Smooth muscle cell (in vitro differentiated cells): ENCODE measurements at regions not wholly inside any gene's neighbourhood (a gene's known extent, or its start where the extent isn't known, plus 50 kb on each side); places are given as distances from the start of the nearest gene placed in this dataset.

Source experiments
- DNase-seq: peaks from one replicate; lab custom pipeline; 2025; ENCODE audit not compliant: unreplicated experiment; lab: John Stamatoyannopoulos, UW
- H2AFZ ChIP-seq: fragments of 200-600 bp; sonication (generic); 2 replicates; pipeline ENCODE4 v1.6.0; 2016; ENCODE audit warnings: antibody characterized with exemption, low read depth, mild to moderate bottlenecking
- H3F3A ChIP-seq: fragments of 200-600 bp; sonication (generic); 2 replicates; pipeline ENCODE4 v1.6.0; 2017; ENCODE audit warnings: antibody characterized with exemption, low read depth
- H3K27ac ChIP-seq: fragments of 200-600 bp; sonication (generic); 2 replicates; pipeline ENCODE4 v1.5.1; 2016; ENCODE audit warnings: low read depth, mild to moderate bottlenecking
- H3K27me3 ChIP-seq: fragments of 200-600 bp; sonication (generic); 2 replicates; pipeline ENCODE4 v1.6.1; 2016; ENCODE audit warnings: low read depth, mild to moderate bottlenecking
- H3K36me3 ChIP-seq: fragments of 200-600 bp; sonication (generic); 2 replicates; pipeline ENCODE4 v1.5.1; 2016; ENCODE audit warnings: low read depth
- H3K4me1 ChIP-seq: fragments of 200-600 bp; sonication (generic); 2 replicates; pipeline ENCODE4 v1.5.1; 2016; ENCODE audit warnings: low read depth
- H3K4me2 ChIP-seq: fragments of 200-600 bp; sonication (generic); 2 replicates; pipeline ENCODE4 v1.6.0; 2016; ENCODE audit warnings: mild to moderate bottlenecking
- H3K4me3 ChIP-seq: fragments of 200-600 bp; sonication (generic); 2 replicates; pipeline ENCODE4 v1.5.1; 2016; ENCODE audit warnings: mild to moderate bottlenecking
- H3K79me2 ChIP-seq: fragments of 200-600 bp; sonication (generic); 2 replicates; pipeline ENCODE4 v1.6.0; 2016; ENCODE audit warnings: low read depth, mild to moderate bottlenecking
- H3K9ac ChIP-seq: fragments of 200-600 bp; sonication (generic); 2 replicates; pipeline ENCODE4 v1.6.0; 2016; ENCODE audit warnings: low read depth
- H3K9me3 ChIP-seq: fragments of 200-600 bp; sonication (generic); replicated peaks from 2 replicates; pipeline ENCODE4 v1.5.1; 2016; ENCODE audit warnings: low read depth
- H4K20me1 ChIP-seq: fragments of 200-600 bp; sonication (generic); 2 replicates; pipeline ENCODE4 v1.6.0; 2016; ENCODE audit warnings: low read depth
- CTCF ChIP-seq: fragments of 200-600 bp; sonication (generic); IDR thresholded peaks from 2 replicates; pipeline ENCODE4 v1.5.1; 2017; ENCODE audit warnings: borderline replicate concordance, mild to moderate bottlenecking, antibody characterized with exemption; ENCODE audit not compliant: insufficient read depth, poor library complexity, severe bottlenecking
- WGBS: methylation state at CpG from one replicate; pipeline ENCODE4 v1.1.7; 2016; ENCODE audit warnings: low lambda C conversion rate; 5-methylcytosine and 5-hydroxymethylcytosine counted together

- no peak overlapping the region for H3K9ac ChIP-seq
- no peak for DNase-seq
- H3K36me3 ChIP-seq = no peaks in the 10 kb centered on the region
- no peak overlapping the region for H3K4me3 ChIP-seq
- H3K4me1 ChIP-seq = no peaks in the 10 kb centered on the region
- no peak overlapping the region for H2AFZ ChIP-seq
- H3K4me2 ChIP-seq = no peak overlapping the region
- no peaks in the 10 kb centered on the region for H3F3A ChIP-seq
- H4K20me1 ChIP-seq = no peaks in the 10 kb centered on the region
- no peaks in the 10 kb centered on the region for H3K79me2 ChIP-seq
- no peaks in the 10 kb centered on the region for H3K27me3 ChIP-seq
- no peak overlapping the region for H3K27ac ChIP-seq
- no peaks in the 10 kb centered on the region for H3K9me3 ChIP-seq
- 73% methylated on average over 1 of the region's 1 CpG for whole genome bisulfite sequencing
- no peak for TF ChIP-seq CTCF
Observed at GRCh38 chr4:164027805-164028204, 533.3 kb downstream of the TMA16 start.

- Histone ChIP-seq H3K4me3 (no peak overlapping the region), H3K27me3 (no peaks in the 10 kb centered on the region), H3K9ac (no peak overlapping the region), H3K36me3 (no peaks in the 10 kb centered on the region), H3F3A (no peaks in the 10 kb centered on the region), H3K79me2 (no peaks in the 10 kb centered on the region), H4K20me1 (no peaks in the 10 kb centered on the region), H3K27ac (no peak overlapping the region), H3K9me3 (no peaks in the 10 kb centered on the region), H3K4me1 (no peaks in the 10 kb centered on the region), H3K4me2 (no peak overlapping the region), H2AFZ (no peak overlapping the region)
- no peak for TF ChIP-seq CTCF
- WGBS = 83% methylated on average over 1 of the region's 1 CpG
- no peak for DNase-seq
Observed at GRCh38 chr4:164039482-164039881, 545.0 kb downstream of the TMA16 start.

- no peak for DNase-seq
- H3K9ac ChIP-seq = no peak overlapping the region
- no peaks in the 10 kb centered on the region for H3F3A ChIP-seq
- no peak overlapping the region for H2AFZ ChIP-seq
- no peaks in the 10 kb centered on the region for H3K4me1 ChIP-seq
- no peak for TF ChIP-seq CTCF
- no peak overlapping the region for H3K27ac ChIP-seq
- H3K79me2 ChIP-seq = no peaks in the 10 kb centered on the region
- H3K4me2 ChIP-seq = no peak overlapping the region
- no peak overlapping the region for H3K4me3 ChIP-seq
- no peaks in the 10 kb centered on the region for H3K9me3 ChIP-seq
- no peaks in the 10 kb centered on the region for H3K36me3 ChIP-seq
- 89% methylated on average over 6 of the region's 6 CpGs for WGBS
- no peaks in the 10 kb centered on the region for H3K27me3 ChIP-seq
- no peaks in the 10 kb centered on the region for H4K20me1 ChIP-seq
Observed at GRCh38 chr4:164056426-164057142, 562.1 kb downstream of the TMA16 start.
